OCI-LY7 (cell line): ENCODE measurements at regions not wholly inside any gene's neighbourhood (a gene's known extent, or its start where the extent isn't known, plus 50 kb on each side); places are given as distances from the start of the nearest gene placed in this dataset.

ENCODE experiments used
- BruUV-seq: library from RNA; stranded (reverse); fragments of 400-500 nt; replicated peaks from 2 replicates; lab custom pipeline; 2021; lab: Mats Ljungman, UMichigan
- CTCF ChIA-PET: fragments of 300-600 bp; sonication (Branson Sonifier 250); formaldehyde crosslinking; loops from one replicate; lab custom pipeline; 2022; ENCODE audit warnings: antibody characterized with exemption; ENCODE audit not compliant: unreplicated experiment; lab: Charles Lee
- POLR2A ChIA-PET: fragments of 300-600 bp; sonication (Branson Sonifier 250); formaldehyde crosslinking; loops from one replicate; lab custom pipeline; 2022; ENCODE audit warnings: antibody characterized with exemption; lab: Charles Lee
- DNase-seq: peaks from one replicate; pipeline ENCODE4 v3.0.0-alpha.2; 2015; ENCODE audit warnings: low spot score
- H2AFZ ChIP-seq: fragments of 200-600 bp; sonication (generic), shearing (Covaris generic); 2 replicates; pipeline ENCODE4 v1.6.1; 2014; ENCODE audit warnings: mild to moderate bottlenecking, antibody characterized with exemption, low read length, moderate library complexity
- H3K27ac ChIP-seq: fragments of 200-600 bp; sonication (generic); 2 replicates; pipeline ENCODE4 v1.5.1; 2014; ENCODE audit warnings: mixed run types, low read depth, mild to moderate bottlenecking, moderate library complexity, low read length, inconsistent platforms; ENCODE audit not compliant: poor library complexity, severe bottlenecking
- H3K36me3 ChIP-seq: fragments of 200-600 bp; sonication (generic); 2 replicates; pipeline ENCODE4 v1.6.1; 2014; ENCODE audit warnings: mild to moderate bottlenecking, antibody characterized with exemption, low read length, moderate library complexity, mixed read lengths; ENCODE audit not compliant: insufficient read depth
- H3K4me1 ChIP-seq: fragments of 200-600 bp; sonication (generic); 2 replicates; pipeline ENCODE4 v1.5.1; 2014; ENCODE audit warnings: mild to moderate bottlenecking, low read length; ENCODE audit not compliant: insufficient read depth, poor library complexity, severe bottlenecking
- H3K4me2 ChIP-seq: fragments of 200-600 bp; sonication (generic); 2 replicates; pipeline ENCODE4 v1.6.1; 2014; ENCODE audit warnings: mild to moderate bottlenecking, low read length
- H3K4me3 ChIP-seq: fragments of 200-600 bp; sonication (generic); 2 replicates; pipeline ENCODE4 v1.5.1; 2014; ENCODE audit warnings: mild to moderate bottlenecking, low read depth, low read length; ENCODE audit not compliant: poor library complexity, severe bottlenecking
- H3K79me2 ChIP-seq: fragments of 200-600 bp; sonication (generic); 2 replicates; pipeline ENCODE4 v1.6.1; 2016; ENCODE audit warnings: low read depth, mild to moderate bottlenecking, low read length, moderate library complexity, mixed read lengths; ENCODE audit not compliant: insufficient read depth
- H3K9me2 ChIP-seq: fragments of 200-600 bp; sonication (generic); 2 replicates; pipeline ENCODE4 v1.6.1; 2016; ENCODE audit warnings: mild to moderate bottlenecking, low read length, mixed read lengths; ENCODE audit not compliant: insufficient read depth
- H3K9me3 ChIP-seq: fragments of 200-600 bp; sonication (generic); 2 replicates; pipeline ENCODE4 v1.6.1; 2014; ENCODE audit warnings: mild to moderate bottlenecking, mixed run types, low read length, mixed read lengths
- H4K20me1 ChIP-seq: fragments of 200-600 bp; sonication (generic); 2 replicates; pipeline ENCODE4 v1.6.1; 2014; ENCODE audit warnings: mild to moderate bottlenecking, antibody characterized with exemption, low read length, moderate library complexity, mixed read lengths; ENCODE audit not compliant: insufficient read depth
- CTCF ChIP-seq: fragments of 200-600 bp; sonication (generic); conservative IDR thresholded peaks from 2 replicates; pipeline ENCODE4 v1.5.1; 2014; ENCODE audit warnings: mild to moderate bottlenecking, antibody characterized with exemption, low read length, moderate library complexity, mixed read lengths
- EZH2phosphoT487 ChIP-seq: fragments of 200-600 bp; sonication (generic); IDR thresholded peaks from 2 replicates; pipeline ENCODE4 v1.6.1; 2018; ENCODE audit warnings: low read depth, borderline replicate concordance, mild to moderate bottlenecking, mixed run types, antibody characterized with exemption, low read length, moderate library complexity, mixed read lengths
- intact Hi-C: fragments of 100-400 bp; cut with micrococcal nuclease; formaldehyde crosslinking; loops from one replicate; pipeline ENCODE4 v1.10.0; 2022; ENCODE audit not compliant: unreplicated experiment

- no peaks in the 10 kb centered on the region for H3K79me2 ChIP-seq
- no peaks in the 10 kb centered on the region for H3K9me2 ChIP-seq
- CTCF ChIA-PET, result no interaction called here
- no peaks in the 10 kb centered on the region for H3K9me3 ChIP-seq
- POLR2A ChIA-PET, result no interaction called here
- TF ChIP-seq CTCF (no peak), EZH2phosphoT487 (no peak)
- H3K36me3 ChIP-seq, result no peaks in the 10 kb centered on the region
- intact Hi-C loops, result no loop called here
- H3K4me2 ChIP-seq, result no peak overlapping the region
- H3K4me3 ChIP-seq, result no peak overlapping the region
- no peak overlapping the region for H2AFZ ChIP-seq
- H3K4me1 ChIP-seq, result no peaks in the 10 kb centered on the region
- BruUV-seq, result no TSS peak
- H4K20me1 ChIP-seq, result no peaks in the 10 kb centered on the region
- H3K27ac ChIP-seq, result no peak overlapping the region
- no peak for DNase-seq
These were observed 100.8 kb upstream of the PIAS1 start for GRCh38 chr15:67953299-67953698.

GRCh38 chr15:67955252-67955651 is 98.9 kb upstream of the PIAS1 start:
- H3K9me3 ChIP-seq, result no peaks in the 10 kb centered on the region
- no peaks in the 10 kb centered on the region for H3K79me2 ChIP-seq
- no peaks in the 10 kb centered on the region for H3K9me2 ChIP-seq
- H3K36me3 ChIP-seq, result no peaks in the 10 kb centered on the region
- DNase-seq, result no peak
- no peaks in the 10 kb centered on the region for H3K4me1 ChIP-seq
- ChIA-PET CTCF (no interaction called here), POLR2A (no interaction called here)
- no TSS peak for BruUV-seq
- intact Hi-C loops, result no loop called here
- H3K4me2 ChIP-seq, result no peak overlapping the region
- H3K4me3 ChIP-seq, result no peak overlapping the region
- TF ChIP-seq EZH2phosphoT487 (no peak), CTCF (no peak)
- H3K27ac ChIP-seq, result no peak overlapping the region
- no peak overlapping the region for H2AFZ ChIP-seq
- H4K20me1 ChIP-seq, result no peaks in the 10 kb centered on the region

GRCh38 chr15:67957435-67958132 is 96.5 kb upstream of the PIAS1 start:
- BruUV-seq, result no TSS peak
- no peaks in the 10 kb centered on the region for H3K4me1 ChIP-seq
- CTCF ChIA-PET, result no interaction called here

More at GRCh38 chr15:67957435-67958132, 96.5 kb upstream of the PIAS1 start:
- DNase-seq, result no peak
- Histone ChIP-seq H4K20me1 (no peaks in the 10 kb centered on the region), H3K79me2 (no peaks in the 10 kb centered on the region), H3K4me3 (no peak overlapping the region), H3K27ac (no peak overlapping the region), H3K9me2 (no peaks in the 10 kb centered on the region), H3K36me3 (no peaks in the 10 kb centered on the region), H3K4me2 (no peak overlapping the region), H2AFZ (no peak overlapping the region), H3K9me3 (no peaks in the 10 kb centered on the region)
- POLR2A ChIA-PET, result interaction anchor here (0.6 to 0.7 kb wide), 2 partner anchors 50 to 63 kb away, joined by 3 to 5 read pairs; no protein-coding TSS in a partner anchor
- TF ChIP-seq CTCF, result no peak
- intact Hi-C loops, result no loop called here
